ENCODE measurements at regions not wholly inside any gene's neighbourhood (a gene's known extent, or its start where the extent isn't known, plus 50 kb on each side); places are given as distances from the start of the nearest gene placed in this dataset.

- no peak overlapping the region for H3K4me3 Mint-ChIP-seq
- no peaks in the 10 kb centered on the region for H3K27me3 Mint-ChIP-seq
- POLR2A ChIA-PET, result no interaction called here
- Histone ChIP-seq H3K4me2 (replicated peaks; ENCODE audit: low read depth, low read length, poor library complexity, severe bottlenecking) (no peak overlapping the region), H3K9me3 (ENCODE audit: control extremely low read depth in 1 of 3, control insufficient read depth in 2 of 3, insufficient read depth in 1 of 3, low read length in 2 of 3) (no peaks in the 10 kb centered on the region), H2AFZ (ENCODE audit: insufficient read depth, low read depth, low read length, poor library complexity, severe bottlenecking) (no peak overlapping the region), H3K36me3 (replicated peaks in 1 of 2; ENCODE audit: control extremely low read depth in 1 of 2, control insufficient read depth in 1 of 2, extremely low read depth in 1 of 2, insufficient read depth in 2 of 2, low read length in 1 of 2) (no peaks in the 10 kb centered on the region), H3K79me2 (ENCODE audit: control insufficient read depth, insufficient read depth, low read length) (no peaks in the 10 kb centered on the region), H3K4me1 (ENCODE audit: control insufficient read depth in 2 of 2, insufficient read depth in 2 of 2, low read length in 2 of 2) (no peaks in the 10 kb centered on the region), H3K27me3 (replicated peaks in 1 of 4; ENCODE audit: control extremely low read depth in 1 of 4, control insufficient read depth in 3 of 4, insufficient read depth in 4 of 4, low read length in 3 of 4) (no peaks in the 10 kb centered on the region), H4K20me1 (ENCODE audit: control insufficient read depth, insufficient read depth, low read length, poor library complexity, severe bottlenecking) (no peaks in the 10 kb centered on the region), H3K27ac (ENCODE audit: low read length in 2 of 2) (no peak overlapping the region), H3K9ac (ENCODE audit: low read length) (no peak overlapping the region), H3K4me3 (ENCODE audit: control extremely low read depth in 1 of 5, extremely low read depth in 1 of 5, insufficient read depth in 1 of 5, low read depth in 2 of 5, low read length in 4 of 5) (no peak overlapping the region)
- ATAC-seq (ENCODE audit: low read depth) (no peak), DNase-seq (no peak)
- 75% methylated on average over 2 of the region's 7 CpGs for WGBS (ENCODE audit: insufficient coverage)
- CTCF ChIA-PET, result no interaction called here
- H3K9me3 Mint-ChIP-seq (ENCODE audit: insufficient read depth), result no peaks in the 10 kb centered on the region
- peaks cover 8% of the 10 kb centered on the region for H3K4me1 Mint-ChIP-seq
- no peak overlapping the region for H3K27ac Mint-ChIP-seq
- intact Hi-C loops (cut with micrococcal nuclease), result no loop called here
- no peak for TF ChIP-seq EZH2 (IDR thresholded peaks at IDR 0.05; ENCODE audit: borderline replicate concordance, insufficient read depth, low read depth, low read length, poor library complexity, severe bottlenecking)
- TF ChIP-seq, protein P1, sequence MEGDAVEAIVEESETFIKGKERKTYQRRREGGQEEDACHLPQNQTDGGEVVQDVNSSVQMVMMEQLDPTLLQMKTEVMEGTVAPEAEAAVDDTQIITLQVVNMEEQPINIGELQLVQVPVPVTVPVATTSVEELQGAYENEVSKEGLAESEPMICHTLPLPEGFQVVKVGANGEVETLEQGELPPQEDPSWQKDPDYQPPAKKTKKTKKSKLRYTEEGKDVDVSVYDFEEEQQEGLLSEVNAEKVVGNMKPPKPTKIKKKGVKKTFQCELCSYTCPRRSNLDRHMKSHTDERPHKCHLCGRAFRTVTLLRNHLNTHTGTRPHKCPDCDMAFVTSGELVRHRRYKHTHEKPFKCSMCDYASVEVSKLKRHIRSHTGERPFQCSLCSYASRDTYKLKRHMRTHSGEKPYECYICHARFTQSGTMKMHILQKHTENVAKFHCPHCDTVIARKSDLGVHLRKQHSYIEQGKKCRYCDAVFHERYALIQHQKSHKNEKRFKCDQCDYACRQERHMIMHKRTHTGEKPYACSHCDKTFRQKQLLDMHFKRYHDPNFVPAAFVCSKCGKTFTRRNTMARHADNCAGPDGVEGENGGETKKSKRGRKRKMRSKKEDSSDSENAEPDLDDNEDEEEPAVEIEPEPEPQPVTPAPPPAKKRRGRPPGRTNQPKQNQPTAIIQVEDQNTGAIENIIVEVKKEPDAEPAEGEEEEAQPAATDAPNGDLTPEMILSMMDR (IDR thresholded peaks at IDR 0.05), result no peak
Observed at GRCh38 chrY:7557675-7558074, 646.1 kb upstream of the AMELY start.

DNA sequence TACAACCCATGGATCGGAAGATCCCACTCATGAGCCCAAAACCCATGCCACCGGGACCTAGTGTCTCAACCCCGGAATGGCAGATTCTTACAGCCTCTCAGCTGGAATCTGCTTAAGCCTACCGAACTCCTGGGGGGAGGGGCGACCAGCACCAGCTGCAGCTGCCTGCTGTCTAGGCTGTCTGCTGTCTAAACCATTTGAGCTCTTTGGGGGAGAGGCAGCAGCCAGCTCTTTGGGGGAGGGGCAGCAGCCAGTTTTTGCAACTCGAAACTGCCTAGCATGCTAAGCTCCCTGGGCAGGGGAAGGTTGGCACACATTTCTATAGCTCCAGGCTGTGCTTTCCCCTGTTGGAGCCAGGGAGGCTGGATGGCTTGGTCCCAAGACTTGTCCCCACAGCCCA lies 643.5 kb upstream of the AMELY start:
- H3K27me3 ChIP-seq (replicated peaks in 1 of 4; ENCODE audit: control extremely low read depth in 1 of 4, control insufficient read depth in 3 of 4, insufficient read depth in 4 of 4, low read length in 3 of 4), result no peaks in the 10 kb centered on the region
- intact Hi-C loops (cut with micrococcal nuclease), result no loop called here
- no peaks in the 10 kb centered on the region for H3K79me2 ChIP-seq (ENCODE audit: control insufficient read depth, insufficient read depth, low read length)
- H3K4me2 ChIP-seq (replicated peaks; ENCODE audit: low read depth, low read length, poor library complexity, severe bottlenecking), result no peak overlapping the region
- no peaks in the 10 kb centered on the region for H3K4me1 ChIP-seq (ENCODE audit: control insufficient read depth in 2 of 2, insufficient read depth in 2 of 2, low read length in 2 of 2)
- CTCF ChIA-PET, result no interaction called here
- no peak overlapping the region for H3K27ac ChIP-seq (ENCODE audit: low read length in 2 of 2)
- 89% methylated on average over 3 of the region's 6 CpGs for WGBS (ENCODE audit: insufficient coverage)
- Mint-ChIP-seq H3K27ac (no peak overlapping the region), H3K9me3 (ENCODE audit: insufficient read depth) (no peaks in the 10 kb centered on the region), H3K4me3 (no peak overlapping the region), H3K27me3 (no peaks in the 10 kb centered on the region), H3K4me1 (no peaks in the 10 kb centered on the region)
- H3K9ac ChIP-seq (ENCODE audit: low read length), result no peak overlapping the region
- H3K9me3 ChIP-seq (ENCODE audit: control extremely low read depth in 1 of 3, control insufficient read depth in 2 of 3, insufficient read depth in 1 of 3, low read length in 2 of 3), result no peaks in the 10 kb centered on the region
- H3K36me3 ChIP-seq (replicated peaks in 1 of 2; ENCODE audit: control extremely low read depth in 1 of 2, control insufficient read depth in 1 of 2, extremely low read depth in 1 of 2, insufficient read depth in 2 of 2, low read length in 1 of 2), result no peaks in the 10 kb centered on the region
- DNase-seq (no peak), ATAC-seq (ENCODE audit: low read depth) (no peak)
- no peak overlapping the region for H2AFZ ChIP-seq (ENCODE audit: insufficient read depth, low read depth, low read length, poor library complexity, severe bottlenecking)
- TF ChIP-seq EZH2 (IDR thresholded peaks at IDR 0.05; ENCODE audit: borderline replicate concordance, insufficient read depth, low read depth, low read length, poor library complexity, severe bottlenecking), result no peak
- TF ChIP-seq, protein P1 (IDR thresholded peaks at IDR 0.05), result no peak
- H4K20me1 ChIP-seq (ENCODE audit: control insufficient read depth, insufficient read depth, low read length, poor library complexity, severe bottlenecking), result no peaks in the 10 kb centered on the region
- POLR2A ChIA-PET, result no interaction called here
- no peak overlapping the region for H3K4me3 ChIP-seq (ENCODE audit: control extremely low read depth in 1 of 5, extremely low read depth in 1 of 5, insufficient read depth in 1 of 5, low read depth in 2 of 5, low read length in 4 of 5)

Measured in B cell (primary cell).